GM12878 (cell line): ENCODE measurements at regions not wholly inside any gene's neighbourhood (a gene's known extent, or its start where the extent isn't known, plus 50 kb on each side); places are given as distances from the start of the nearest gene placed in this dataset.

Source experiments
- ATAC-seq: fragments of 200-7000 bp; cut with Tn5 transposase; 3 replicates; pipeline ENCODE4 v1.9.1; 2020; ENCODE audit warnings: mild to moderate bottlenecking, moderate library complexity
- BruUV-seq: library from RNA; stranded (reverse); fragments of 400-500 nt; replicated peaks from 2 replicates; lab custom pipeline; 2021; lab: Mats Ljungman, UMichigan
- CTCF ChIA-PET: fragments of 300-600 bp; sonication (Branson Sonifier 250); formaldehyde crosslinking; extraction: SDS; loops from one replicate; lab custom pipeline; 2021; ENCODE audit warnings: inconsistent platforms; lab: Yijun Ruan, JAX
- POLR2A ChIA-PET: fragments of 350-600 bp; formaldehyde crosslinking; extraction: SDS; loops from one replicate; lab custom pipeline; 2021; ENCODE audit warnings: inconsistent platforms; lab: Charles Lee
- RAD21 ChIA-PET: fragments of 300-600 bp; sonication (Branson Sonifier 250); formaldehyde crosslinking; loops from one replicate; lab custom pipeline; 2023; ENCODE audit warnings: antibody characterized with exemption; ENCODE audit not compliant: unreplicated experiment; lab: Charles Lee
- SMC1A ChIA-PET: fragments of 300-600 bp; sonication (Branson Sonifier 250); formaldehyde crosslinking; loops from one replicate; lab custom pipeline; 2023; ENCODE audit not compliant: unreplicated experiment, uncharacterized antibody; lab: Charles Lee
- DNase-seq: peaks from one replicate; pipeline ENCODE4 v3.0.0-alpha.2; 2011; ENCODE audit warnings: low read depth, low spot score
- FAIRE-seq: peaks from 3 replicates; lab custom pipeline; 2011; peaks lifted over from hg19 to GRCh38; lab: Jason Lieb, UNC
- H2AFZ ChIP-seq: 2 replicates; pipeline ENCODE4 v1.6.0; 2011; ENCODE audit warnings: low read depth, low read length, control low read depth; ENCODE audit not compliant: control insufficient read depth
- H3K27ac ChIP-seq: 2 replicates; pipeline ENCODE4 v1.5.1; 2011; ENCODE audit warnings: control low read depth; ENCODE audit not compliant: control insufficient read depth, insufficient read depth
- H3K27me3 ChIP-seq, 2 experiments: replicated peaks in 1 of 2; 2 replicates each; pipeline versions ENCODE4 v1.6.0 to v1.6.1; 2011; ENCODE audit warnings: low read length in 1 of 2; ENCODE audit not compliant: control insufficient read depth in 2 of 2, insufficient read depth in 2 of 2
- H3K36me3 ChIP-seq, 2 experiments: 2 replicates each; pipeline ENCODE4 v1.5.1; 2011; ENCODE audit warnings: low read length in 1 of 2; ENCODE audit not compliant: control insufficient read depth in 2 of 2, insufficient read depth in 2 of 2
- H3K4me1 ChIP-seq: 2 replicates; pipeline ENCODE4 v1.6.1; 2011; ENCODE audit warnings: mild to moderate bottlenecking, low read length, moderate library complexity, mixed read lengths; ENCODE audit not compliant: control insufficient read depth, insufficient read depth
- H3K4me2 ChIP-seq: 2 replicates; pipeline ENCODE4 v1.6.0; 2011; ENCODE audit warnings: control low read depth; ENCODE audit not compliant: control insufficient read depth, insufficient read depth
- H3K4me3 ChIP-seq: fragments of 200-600 bp; sonication (generic); 2 replicates; pipeline ENCODE4 v1.5.1; 2016
- H3K79me2 ChIP-seq: 2 replicates; pipeline ENCODE4 v1.6.0; 2011; ENCODE audit warnings: low read length; ENCODE audit not compliant: control insufficient read depth, insufficient read depth
- H3K9ac ChIP-seq: 2 replicates; pipeline ENCODE4 v1.8.0; 2011; ENCODE audit warnings: low read length, control low read depth, mixed read lengths; ENCODE audit not compliant: control insufficient read depth, insufficient read depth
- H3K9me3 ChIP-seq: replicated peaks from 3 replicates; pipeline ENCODE4 v1.5.1; 2011; ENCODE audit warnings: mild to moderate bottlenecking, low read length; ENCODE audit not compliant: control insufficient read depth, insufficient read depth
- H4K20me1 ChIP-seq: 2 replicates; pipeline ENCODE4 v1.6.0; 2011; ENCODE audit not compliant: control insufficient read depth, insufficient read depth
- EED ChIP-seq: sonication (generic); IDR thresholded peaks from 2 replicates; pipeline ENCODE4 v1.6.1; 2016; ENCODE audit warnings: antibody characterized with exemption, low read depth
- FOS ChIP-seq: IDR thresholded peaks from 3 replicates; pipeline ENCODE4 v1.6.1; 2011; ENCODE audit warnings: borderline replicate concordance; ENCODE audit not compliant: insufficient read length; ENCODE audit errors: extremely low read depth
- HCFC1 ChIP-seq: fragments of 150-350 bp; IDR thresholded peaks from 2 replicates; pipeline ENCODE4 v1.6.1; 2014; ENCODE audit warnings: low read length
- IRF5 ChIP-seq: fragments of 450-650 bp; IDR thresholded peaks from 2 replicates; pipeline ENCODE4 v1.6.1; 2017; ENCODE audit warnings: borderline replicate concordance
- PAX8 ChIP-seq: fragments of 450-650 bp; IDR thresholded peaks from 2 replicates; pipeline ENCODE4 v1.6.1; 2017; ENCODE audit warnings: mild to moderate bottlenecking, moderate library complexity
- RBBP5 ChIP-seq: fragments of 200-600 bp; sonication (generic); conservative IDR thresholded peaks from 2 replicates; pipeline ENCODE4 v1.6.1; 2016
- SMAD5 ChIP-seq: IDR thresholded peaks from 2 replicates; pipeline ENCODE4 v1.6.1; 2016; ENCODE audit warnings: antibody characterized with exemption, low read depth
- TAF1 ChIP-seq: IDR thresholded peaks from 2 replicates; pipeline ENCODE4 v1.6.1; 2011; ENCODE audit warnings: mild to moderate bottlenecking, low read depth, low read length, borderline replicate concordance
- TBL1XR1 ChIP-seq: IDR thresholded peaks from 2 replicates; pipeline ENCODE4 v1.6.1; 2012; ENCODE audit warnings: low read depth, low read length, improper control_type of control experiment
- ZNF622 ChIP-seq: fragments of 450-650 bp; IDR thresholded peaks from 2 replicates; pipeline ENCODE4 v1.6.1; 2017; ENCODE audit warnings: mild to moderate bottlenecking, inconsistent platforms
- WGBS: methylation state at CpG from one replicate; pipeline ENCODE4 v1.1.6; 2016; ENCODE audit warnings: low lambda C conversion rate; ENCODE audit not compliant: insufficient replicate concordance, insufficient coverage; ENCODE audit errors: missing lambda C conversion rate; 5-methylcytosine and 5-hydroxymethylcytosine counted together
- in situ Hi-C: fragments of 300-500 bp; cut with MboI; formaldehyde crosslinking; loops from 9 replicates; pipeline ENCODE4 v1.14.3; 2018; ENCODE audit warnings: mixed read lengths
- intact Hi-C: fragments of 100-400 bp; cut with micrococcal nuclease; formaldehyde crosslinking; loops from one replicate; pipeline ENCODE4 v1.14.2; 2022; ENCODE audit not compliant: unreplicated experiment
- TF ChIP-seq, protein P1 (sequence below): fragments of 450-650 bp; IDR thresholded peaks from 2 replicates; pipeline ENCODE4 v1.6.1; 2016; ENCODE audit warnings: mild to moderate bottlenecking

DNA sequence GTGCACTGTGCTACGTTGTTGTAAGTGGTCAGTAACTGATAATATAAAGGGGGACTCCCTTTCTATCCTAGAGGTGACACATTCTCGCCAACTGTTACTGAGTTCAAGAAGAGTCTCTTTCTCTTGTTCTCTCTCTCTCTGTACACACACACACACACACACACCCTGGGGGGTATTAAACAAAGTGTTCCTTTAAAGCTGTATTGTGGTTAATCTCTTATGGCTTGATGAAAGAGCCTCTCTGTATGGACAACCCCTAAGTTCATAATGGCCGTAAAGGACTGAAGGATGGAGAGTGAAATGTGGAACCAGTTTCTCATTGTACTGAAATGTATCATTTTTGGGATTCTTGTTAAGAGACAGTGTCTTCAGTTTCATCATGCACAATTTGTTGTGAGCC, 145.2 kb upstream of the BMPER start:
- BruUV-seq = no TSS peak

More for the DNA sequence above, 145.2 kb upstream of the BMPER start:
- no peak for ATAC-seq
- no peaks in the 10 kb centered on the region for H4K20me1 ChIP-seq
- H3K27ac ChIP-seq = no peak overlapping the region
- TF ChIP-seq HCFC1 (no peak), FOS (no peak), TBL1XR1 (no peak), RBBP5 (no peak), PAX8 (no peak), IRF5 (no peak), EED (no peak), TAF1 (no peak), SMAD5 (no peak), ZNF622 (no peak)
- TF ChIP-seq, protein P1, sequence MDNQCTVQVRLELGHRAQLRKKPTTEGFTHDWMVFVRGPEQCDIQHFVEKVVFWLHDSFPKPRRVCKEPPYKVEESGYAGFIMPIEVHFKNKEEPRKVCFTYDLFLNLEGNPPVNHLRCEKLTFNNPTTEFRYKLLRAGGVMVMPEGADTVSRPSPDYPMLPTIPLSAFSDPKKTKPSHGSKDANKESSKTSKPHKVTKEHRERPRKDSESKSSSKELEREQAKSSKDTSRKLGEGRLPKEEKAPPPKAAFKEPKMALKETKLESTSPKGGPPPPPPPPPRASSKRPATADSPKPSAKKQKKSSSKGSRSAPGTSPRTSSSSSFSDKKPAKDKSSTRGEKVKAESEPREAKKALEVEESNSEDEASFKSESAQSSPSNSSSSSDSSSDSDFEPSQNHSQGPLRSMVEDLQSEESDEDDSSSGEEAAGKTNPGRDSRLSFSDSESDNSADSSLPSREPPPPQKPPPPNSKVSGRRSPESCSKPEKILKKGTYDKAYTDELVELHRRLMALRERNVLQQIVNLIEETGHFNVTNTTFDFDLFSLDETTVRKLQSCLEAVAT = no peak
- no peak overlapping the region for H2AFZ ChIP-seq
- no peak for DNase-seq
- in situ Hi-C loops (no loop called here), intact Hi-C loops (no loop called here)
- 41% methylated on average over 3 of the region's 3 CpGs for WGBS
- H3K9ac ChIP-seq = no peak overlapping the region
- H3K4me2 ChIP-seq = no peak overlapping the region
- ChIA-PET SMC1A (interaction anchor here (0.8 to 2.3 kb wide), 3 partner anchors 35 to 318 kb away, joined by 3 to 8 read pairs (median 3); no protein-coding TSS in a partner anchor), RAD21 (interaction anchor here (1.7 kb wide), 1 partner anchor 173 kb away, joined by 5 read pairs; no protein-coding TSS in a partner anchor), CTCF (interaction anchor here (0.9 to 5.4 kb wide), 7 partner anchors 8 to 1343 kb away, joined by 3 to 33 read pairs (median 5); no protein-coding TSS in a partner anchor), POLR2A (interaction anchor here (0.5 kb wide), 2 partner anchors 9 to 12 kb away, joined by 3 to 5 read pairs; no protein-coding TSS in a partner anchor)
- H3K4me1 ChIP-seq = no peaks in the 10 kb centered on the region; the same call in 1 of the 2 replicates
- no peaks in the 10 kb centered on the region for H3K79me2 ChIP-seq
- H3K36me3 ChIP-seq = no peaks in the 10 kb centered on the region
- H3K9me3 ChIP-seq = no peaks in the 10 kb centered on the region
- peaks cover 0 to 1% of the 10 kb centered on the region in 2 experiments; a peak in 1 of 4 replicates for H3K27me3 ChIP-seq
- no peak for FAIRE-seq
- H3K4me3 ChIP-seq = no peak overlapping the region
